ENCODE measurements at regions not wholly inside any gene's neighbourhood (a gene's known extent, or its start where the extent isn't known, plus 50 kb on each side); places are given as distances from the start of the nearest gene placed in this dataset.

GRCh38 chr6:139547122-139547776 lies 172.8 kb upstream of the CITED2 start:
- TF ChIP-seq, protein P1, sequence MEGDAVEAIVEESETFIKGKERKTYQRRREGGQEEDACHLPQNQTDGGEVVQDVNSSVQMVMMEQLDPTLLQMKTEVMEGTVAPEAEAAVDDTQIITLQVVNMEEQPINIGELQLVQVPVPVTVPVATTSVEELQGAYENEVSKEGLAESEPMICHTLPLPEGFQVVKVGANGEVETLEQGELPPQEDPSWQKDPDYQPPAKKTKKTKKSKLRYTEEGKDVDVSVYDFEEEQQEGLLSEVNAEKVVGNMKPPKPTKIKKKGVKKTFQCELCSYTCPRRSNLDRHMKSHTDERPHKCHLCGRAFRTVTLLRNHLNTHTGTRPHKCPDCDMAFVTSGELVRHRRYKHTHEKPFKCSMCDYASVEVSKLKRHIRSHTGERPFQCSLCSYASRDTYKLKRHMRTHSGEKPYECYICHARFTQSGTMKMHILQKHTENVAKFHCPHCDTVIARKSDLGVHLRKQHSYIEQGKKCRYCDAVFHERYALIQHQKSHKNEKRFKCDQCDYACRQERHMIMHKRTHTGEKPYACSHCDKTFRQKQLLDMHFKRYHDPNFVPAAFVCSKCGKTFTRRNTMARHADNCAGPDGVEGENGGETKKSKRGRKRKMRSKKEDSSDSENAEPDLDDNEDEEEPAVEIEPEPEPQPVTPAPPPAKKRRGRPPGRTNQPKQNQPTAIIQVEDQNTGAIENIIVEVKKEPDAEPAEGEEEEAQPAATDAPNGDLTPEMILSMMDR (IDR thresholded peaks at IDR 0.05; ENCODE audit: insufficient read depth, low read depth, low read length, missing control alignments), result no peak
- DNase-seq (ENCODE audit: low read depth), result no peak
- H3K4me3 ChIP-seq (ENCODE audit: low read length), result no peak overlapping the region

DNA sequence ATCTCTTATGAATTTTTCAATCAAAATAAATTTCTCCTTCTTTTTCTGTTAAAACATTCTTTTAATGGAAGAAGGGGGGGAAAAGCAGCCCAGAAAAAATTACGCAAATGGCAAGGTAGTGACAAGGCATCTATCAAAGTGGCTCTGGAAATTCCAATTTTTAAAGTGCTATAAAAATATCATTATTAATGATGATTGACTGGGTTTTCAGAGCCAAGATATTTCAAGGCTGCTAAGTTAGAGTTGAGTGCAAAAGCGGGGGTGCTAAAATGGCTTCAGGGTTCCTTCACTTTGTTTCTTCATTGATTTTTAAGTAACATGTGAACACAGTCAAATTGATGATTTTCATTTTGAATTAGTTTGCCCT lies 171.6 kb upstream of the CITED2 start:
- no peak for DNase-seq (ENCODE audit: low read depth)
- no peak overlapping the region for H3K4me3 ChIP-seq (ENCODE audit: low read length)
- TF ChIP-seq, protein P1 (IDR thresholded peaks at IDR 0.05; ENCODE audit: insufficient read depth, low read depth, low read length, missing control alignments), result no peak

- DNase-seq (ENCODE audit: low read depth), result no peak
- H3K4me3 ChIP-seq (ENCODE audit: low read length), result no peak overlapping the region
- TF ChIP-seq, protein P1 (IDR thresholded peaks at IDR 0.05; ENCODE audit: insufficient read depth, low read depth, low read length, missing control alignments), result no peak
Observed at GRCh38 chr6:139545206-139546105, 171.0 kb upstream of the CITED2 start.

DNA sequence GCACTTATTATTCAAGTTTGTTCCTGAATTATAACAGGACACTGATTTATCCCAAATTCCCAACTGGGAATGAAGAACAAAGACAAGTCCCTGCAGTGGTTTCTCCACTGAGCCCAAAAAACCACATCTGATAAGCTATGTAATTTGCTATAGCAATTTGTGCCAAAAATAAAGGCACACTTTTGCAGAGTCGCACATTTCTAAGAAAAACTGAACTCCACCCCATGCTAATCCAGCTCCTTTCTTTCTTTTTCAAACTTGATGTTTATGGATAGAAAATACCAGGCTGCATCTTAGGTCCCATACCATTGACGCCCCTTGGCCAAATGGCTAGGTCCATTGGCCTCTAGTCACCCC lies 170.2 kb upstream of the CITED2 start:
- TF ChIP-seq, protein P1 (IDR thresholded peaks at IDR 0.05; ENCODE audit: insufficient read depth, low read depth, low read length, missing control alignments), result no peak
- H3K4me3 ChIP-seq (ENCODE audit: low read length), result no peak overlapping the region
- DNase-seq (ENCODE audit: low read depth), result no peak

- DNase-seq (ENCODE audit: low read depth), result no peak
- H3K4me3 ChIP-seq (ENCODE audit: low read length), result no peak overlapping the region
- TF ChIP-seq, protein P1 (IDR thresholded peaks at IDR 0.05; ENCODE audit: insufficient read depth, low read depth, low read length, missing control alignments), result no peak
Observed at GRCh38 chr6:139542351-139542750, 167.9 kb upstream of the CITED2 start.

DNA sequence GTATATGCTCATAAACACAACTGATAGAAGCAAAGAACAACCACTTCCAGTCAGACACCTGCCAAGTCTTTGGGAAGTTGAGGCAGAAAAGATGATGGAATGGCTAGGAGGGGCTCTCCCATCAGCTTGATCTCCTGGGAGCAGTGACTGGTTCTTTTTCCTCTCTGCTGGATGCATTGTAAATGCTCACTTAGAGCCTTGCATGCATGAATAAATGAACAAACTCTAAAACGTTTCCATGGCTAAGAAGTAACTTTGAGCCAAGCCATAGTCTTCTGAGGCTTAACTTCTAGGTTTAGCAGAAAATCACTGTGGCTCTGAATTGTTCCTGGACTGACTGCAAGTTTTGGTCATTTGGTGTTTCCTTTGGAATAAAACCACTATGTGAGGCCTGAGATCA lies 166.4 kb upstream of the CITED2 start:
- no peak for DNase-seq (ENCODE audit: low read depth)
- TF ChIP-seq, protein P1 (IDR thresholded peaks at IDR 0.05; ENCODE audit: insufficient read depth, low read depth, low read length, missing control alignments), result no peak
- no peak overlapping the region for H3K4me3 ChIP-seq (ENCODE audit: low read length)

Data from epithelial cell of esophagus (primary cell).